Hepatocyte (in vitro differentiated cells): ENCODE measurements at regions not wholly inside any gene's neighbourhood (a gene's known extent, or its start where the extent isn't known, plus 50 kb on each side); places are given as distances from the start of the nearest gene placed in this dataset.

Source experiments
- DNase-seq: peaks from one replicate; pipeline ENCODE4 v3.0.0-alpha.2; 2016; ENCODE audit warnings: low spot score
- H2AFZ ChIP-seq: fragments of 200-600 bp; sonication (generic); 2 replicates; pipeline ENCODE4 v1.6.0; 2016; ENCODE audit warnings: antibody characterized with exemption, mild to moderate bottlenecking
- H3K27ac ChIP-seq: fragments of 200-600 bp; sonication (generic); 2 replicates; pipeline ENCODE4 v1.5.1; 2016; ENCODE audit warnings: mild to moderate bottlenecking
- H3K27me3 ChIP-seq: fragments of 200-600 bp; sonication (generic); 2 replicates; pipeline ENCODE4 v1.6.1; 2016
- H3K36me3 ChIP-seq: fragments of 200-600 bp; sonication (generic); replicated peaks from 2 replicates; pipeline ENCODE4 v1.5.1; 2016; ENCODE audit warnings: low read depth; ENCODE audit not compliant: insufficient read depth
- H3K4me1 ChIP-seq: fragments of 200-600 bp; sonication (generic); 2 replicates; pipeline ENCODE4 v1.5.1; 2016; ENCODE audit warnings: mild to moderate bottlenecking, moderate library complexity; ENCODE audit not compliant: insufficient read depth
- H3K4me2 ChIP-seq: fragments of 200-600 bp; sonication (generic); 2 replicates; pipeline ENCODE4 v1.6.0; 2016
- H3K4me3 ChIP-seq: fragments of 200-600 bp; sonication (generic); 2 replicates; pipeline ENCODE4 v1.5.1; 2016; ENCODE audit warnings: mild to moderate bottlenecking
- H3K79me2 ChIP-seq: fragments of 200-600 bp; sonication (generic); 2 replicates; pipeline ENCODE4 v1.6.0; 2017; ENCODE audit warnings: mild to moderate bottlenecking
- H3K9me2 ChIP-seq: fragments of 200-600 bp; sonication (generic); replicated peaks from 2 replicates; pipeline ENCODE4 v1.6.0; 2017; ENCODE audit warnings: mild to moderate bottlenecking; ENCODE audit not compliant: insufficient read depth
- H3K9me3 ChIP-seq: fragments of 200-600 bp; sonication (generic); 2 replicates; pipeline ENCODE4 v1.5.1; 2016; ENCODE audit warnings: low read depth, mild to moderate bottlenecking
- H4K20me1 ChIP-seq: fragments of 200-600 bp; sonication (generic); 2 replicates; pipeline ENCODE4 v1.6.0; 2016; ENCODE audit warnings: mild to moderate bottlenecking; ENCODE audit not compliant: insufficient read depth, poor library complexity, severe bottlenecking
- CTCF ChIP-seq: fragments of 200-600 bp; sonication (generic); IDR thresholded peaks from 2 replicates; pipeline ENCODE4 v1.5.1; 2016; ENCODE audit warnings: antibody characterized with exemption, mild to moderate bottlenecking; ENCODE audit not compliant: poor library complexity
- EZH2 ChIP-seq: fragments of 200-600 bp; sonication (generic); IDR thresholded peaks from 2 replicates; pipeline ENCODE4 v1.6.1; 2016; ENCODE audit warnings: antibody characterized with exemption, mild to moderate bottlenecking, borderline replicate concordance
- EZH2phosphoT487 ChIP-seq: fragments of 200-600 bp; sonication (generic); IDR thresholded peaks from one replicate; pipeline ENCODE4 v1.6.1; 2018; ENCODE audit warnings: antibody characterized with exemption, mild to moderate bottlenecking, low read depth, moderate library complexity; ENCODE audit not compliant: unreplicated experiment, severe bottlenecking
- WGBS: methylation state at CpG from one replicate; pipeline ENCODE4 v1.1.6; 2016; ENCODE audit warnings: low lambda C conversion rate; ENCODE audit errors: missing lambda C conversion rate; 5-methylcytosine and 5-hydroxymethylcytosine counted together

- peak overlapping the region; percentile 25 for H2AFZ ChIP-seq
These were observed 1167.7 kb upstream of the ZEB2 start for GRCh38 chr2:145687442-145688134.

GRCh38 chr2:145685383-145686050 lies 1165.6 kb upstream of the ZEB2 start:
- Histone ChIP-seq H3K4me3 (no peak overlapping the region), H3K27me3 (no peaks in the 10 kb centered on the region), H2AFZ (no peak overlapping the region), H3K36me3 (no peaks in the 10 kb centered on the region), H3K9me2 (no peaks in the 10 kb centered on the region), H3K4me2 (no peak overlapping the region), H3K9me3 (no peaks in the 10 kb centered on the region), H3K27ac (no peak overlapping the region), H4K20me1 (no peaks in the 10 kb centered on the region), H3K4me1 (no peaks in the 10 kb centered on the region), H3K79me2 (no peaks in the 10 kb centered on the region)
- no peak for DNase-seq
- WGBS = 88% methylated on average over 4 of the region's 4 CpGs
- TF ChIP-seq EZH2phosphoT487 = no peak
- TF ChIP-seq EZH2 = no peak
- no peak for TF ChIP-seq CTCF

More at GRCh38 chr2:145687442-145688134, 1167.7 kb upstream of the ZEB2 start:
- no peak for TF ChIP-seq CTCF
- TF ChIP-seq EZH2 = no peak
- TF ChIP-seq EZH2phosphoT487 = no peak
- no peak overlapping the region for H3K4me2 ChIP-seq
- no peaks in the 10 kb centered on the region for H3K4me1 ChIP-seq
- H3K27ac ChIP-seq = no peak overlapping the region
- H3K9me3 ChIP-seq = no peaks in the 10 kb centered on the region
- no peak overlapping the region for H3K4me3 ChIP-seq
- H3K27me3 ChIP-seq = no peaks in the 10 kb centered on the region
- no peaks in the 10 kb centered on the region for H4K20me1 ChIP-seq
- no peak for DNase-seq
- 57% methylated on average over 4 of the region's 4 CpGs for WGBS
- no peaks in the 10 kb centered on the region for H3K36me3 ChIP-seq
- no peaks in the 10 kb centered on the region for H3K79me2 ChIP-seq
- no peaks in the 10 kb centered on the region for H3K9me2 ChIP-seq

- Histone ChIP-seq H3K4me1 (no peaks in the 10 kb centered on the region), H3K9me2 (no peaks in the 10 kb centered on the region), H3K4me3 (no peak overlapping the region), H3K79me2 (no peaks in the 10 kb centered on the region), H3K27me3 (no peaks in the 10 kb centered on the region), H2AFZ (no peak overlapping the region), H3K9me3 (no peaks in the 10 kb centered on the region), H3K4me2 (no peak overlapping the region), H4K20me1 (no peaks in the 10 kb centered on the region), H3K36me3 (no peaks in the 10 kb centered on the region), H3K27ac (no peak overlapping the region)
- DNase-seq = no peak
- TF ChIP-seq CTCF = no peak
- no peak for TF ChIP-seq EZH2
- TF ChIP-seq EZH2phosphoT487 = no peak
These were observed 1162.7 kb upstream of the ZEB2 start for GRCh38 chr2:145682546-145683157.
